Suppressor macrophage treated with lipopolysaccharide for 4 hours (primary cell): ENCODE measurements at regions not wholly inside any gene's neighbourhood (a gene's known extent, or its start where the extent isn't known, plus 50 kb on each side); places are given as distances from the start of the nearest gene placed in this dataset.
A peak's percentile ranks its signal among the peaks of the same experiment; 100 is the strongest.
"Not testable (repeated sequence)": the region's sequence is repeated elsewhere in the genome, so short reads cannot be mapped to it uniquely, and the experiment has no call there.

Experiments used
- DNase-seq: peaks from one replicate; pipeline ENCODE4 v3.0.0-alpha.2; 2020

DNA sequence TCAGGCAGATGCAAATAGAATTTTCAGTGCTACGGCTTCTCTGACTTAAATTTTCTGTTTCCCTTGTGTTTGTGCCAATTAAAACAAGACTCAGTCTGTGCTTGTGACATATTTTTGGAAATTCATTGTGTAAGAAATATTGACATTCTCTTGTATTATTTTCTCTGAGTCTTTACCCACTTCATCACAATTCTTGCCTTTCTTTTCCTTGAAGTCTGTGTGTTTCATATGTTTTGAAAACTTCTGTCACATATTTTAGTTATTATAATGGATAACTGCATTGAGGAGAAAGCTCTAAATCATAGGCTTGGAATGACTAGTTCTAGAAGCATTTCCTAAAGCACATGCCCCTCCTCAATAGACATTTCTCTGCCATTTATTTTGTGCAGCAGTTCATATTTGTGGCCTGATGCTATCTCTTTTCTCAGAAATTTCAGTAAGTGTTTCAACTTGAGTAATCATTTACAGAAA, 206.6 kb downstream of the PALM2AKAP2 start:
- DNase-seq = no peak

DNA sequence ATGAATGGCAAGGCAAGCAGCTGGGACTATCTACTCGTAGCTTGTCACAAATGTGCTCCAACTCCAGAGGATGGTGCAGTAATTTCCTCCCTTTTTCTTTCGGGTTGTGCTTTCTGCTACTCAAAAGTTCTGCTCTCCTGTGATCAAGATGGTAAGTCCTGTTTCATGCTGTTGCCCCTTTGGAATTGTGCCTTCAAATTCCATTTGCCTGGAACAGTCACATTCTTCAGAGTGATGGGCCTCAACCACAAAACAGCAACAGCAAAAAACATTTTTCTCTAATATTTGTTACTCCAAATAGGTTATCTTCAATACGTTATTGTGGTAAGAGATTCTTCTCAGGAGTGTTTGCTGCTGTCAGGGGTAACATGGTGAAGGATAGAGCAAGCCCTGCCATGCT, 209.3 kb downstream of the PALM2AKAP2 start:
- no peak for DNase-seq

DNA sequence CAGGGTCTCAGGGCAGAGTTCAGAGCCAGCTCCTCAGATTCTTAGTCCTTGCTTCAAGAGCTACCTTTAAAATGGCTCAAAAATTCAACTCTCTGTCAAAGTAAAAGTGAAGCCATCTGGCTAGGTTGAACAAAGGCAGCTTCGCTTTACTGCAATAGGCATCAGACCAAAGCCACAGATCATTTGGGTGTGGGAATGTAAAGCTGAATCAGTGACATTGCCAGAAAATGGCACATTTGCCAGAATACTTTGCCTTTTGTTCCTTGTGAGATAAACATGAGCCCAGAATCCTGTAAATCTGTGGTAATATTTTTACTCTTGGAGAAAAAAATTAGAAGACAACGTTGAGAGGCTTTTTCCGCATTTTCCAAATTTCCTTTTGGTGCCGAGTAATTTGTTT, 210.5 kb downstream of the PALM2AKAP2 start:
- DNase-seq = no peak

DNA sequence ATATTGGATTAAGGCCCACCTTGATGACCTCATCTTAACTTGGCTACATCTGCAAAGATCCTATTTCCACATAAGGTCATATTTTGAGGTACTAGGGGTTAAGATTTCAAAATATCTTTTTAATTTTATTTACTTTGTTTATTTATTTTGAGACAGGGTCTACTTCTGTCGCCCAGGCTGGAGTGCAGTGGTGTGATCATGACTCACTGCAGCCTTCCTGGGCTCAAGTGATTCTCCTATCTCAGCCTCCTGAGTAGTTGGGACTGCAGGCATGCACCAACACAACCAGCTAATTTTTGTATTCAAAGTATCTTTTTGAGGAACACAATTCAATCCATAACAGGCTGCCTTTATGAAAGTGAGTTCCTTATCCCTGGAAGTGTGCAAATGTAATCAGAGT, 212.3 kb downstream of the PALM2AKAP2 start:
- no peak for DNase-seq

DNA sequence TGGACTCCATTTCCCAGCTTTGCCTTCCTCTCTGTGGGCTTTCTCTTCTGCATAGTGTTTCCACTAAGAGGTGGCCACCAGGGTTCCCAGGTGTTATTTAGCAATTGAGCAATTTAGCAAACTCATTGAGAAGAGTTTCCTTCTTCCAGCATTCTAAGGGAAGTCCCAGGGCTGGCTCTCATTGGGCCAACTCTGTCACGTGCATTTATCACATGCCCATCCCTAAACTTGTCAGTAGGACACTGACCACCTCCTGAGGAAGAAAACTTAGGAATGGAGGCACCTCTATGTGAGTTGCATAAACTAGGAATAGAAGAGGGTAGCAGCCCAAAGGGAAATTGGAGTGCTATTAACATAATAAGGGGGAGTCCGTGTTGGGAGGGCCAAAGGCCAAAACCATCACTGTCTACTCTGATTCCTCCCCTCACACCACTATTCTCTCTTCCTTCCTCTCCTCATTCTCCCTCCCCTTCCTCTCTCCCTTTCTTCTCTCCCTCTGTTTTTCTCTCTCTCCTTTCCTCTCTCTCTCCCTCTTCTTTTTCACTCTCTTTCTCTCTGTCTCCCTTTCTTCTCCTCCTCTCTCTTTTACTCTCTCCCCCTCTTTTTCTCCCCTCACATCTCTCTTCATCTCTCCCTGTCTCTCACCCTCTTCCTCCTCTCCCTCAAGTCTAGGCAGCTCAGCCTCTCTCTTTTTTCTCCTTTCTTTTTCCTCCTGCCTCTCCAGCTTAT, 213.4 kb downstream of the PALM2AKAP2 start:
- no peak for DNase-seq

DNA sequence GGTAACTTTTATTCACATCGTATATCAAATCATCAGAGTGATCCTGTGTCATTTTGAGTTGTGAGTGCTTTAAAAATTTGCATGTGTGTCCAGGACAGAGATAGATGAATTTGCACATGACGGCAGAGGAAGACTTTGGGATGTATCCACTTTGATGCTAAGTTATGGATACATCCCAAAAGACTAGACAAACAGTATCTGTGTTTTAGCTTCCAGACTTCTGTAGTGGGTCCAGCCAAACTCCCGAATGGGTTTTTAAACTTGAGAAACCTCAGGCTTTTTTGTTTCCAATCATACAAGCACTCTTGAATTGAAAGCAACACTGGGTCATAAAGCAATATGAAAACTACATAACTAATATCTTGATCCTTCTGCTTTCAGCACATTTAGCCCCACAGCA, 213.8 kb downstream of the C9orf152 start:
- DNase-seq = no peak

DNA sequence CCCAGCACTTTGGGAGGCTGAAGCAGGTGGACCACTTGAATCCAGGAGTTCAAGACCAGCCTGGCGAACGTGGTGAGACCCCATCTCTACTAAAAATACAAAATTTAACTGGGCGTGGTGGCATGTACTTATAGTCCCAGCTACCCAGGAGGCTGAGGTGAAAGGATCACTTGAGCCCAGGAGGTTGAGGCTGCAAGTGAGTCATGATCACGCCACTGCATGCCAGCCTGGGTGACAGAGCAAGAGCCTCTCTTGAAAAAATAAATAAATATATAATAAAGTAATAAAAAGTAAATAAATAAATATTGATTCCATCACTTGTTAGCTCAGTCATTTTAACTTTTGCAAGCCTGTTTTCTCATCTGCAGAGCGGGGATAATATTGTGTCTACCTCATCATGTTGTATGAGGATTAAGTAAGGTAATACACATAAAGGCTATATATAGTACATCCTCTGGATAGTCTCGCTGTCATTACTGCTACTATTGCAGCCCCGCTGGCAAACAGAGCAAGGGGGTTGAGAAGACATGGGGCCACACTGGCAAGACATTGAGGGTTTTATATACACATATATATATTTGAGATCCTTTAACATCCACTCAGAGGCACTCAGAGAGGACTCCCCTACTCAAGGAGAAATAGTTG, 210.9 kb downstream of the C9orf152 start:
- DNase-seq = no peak

DNA sequence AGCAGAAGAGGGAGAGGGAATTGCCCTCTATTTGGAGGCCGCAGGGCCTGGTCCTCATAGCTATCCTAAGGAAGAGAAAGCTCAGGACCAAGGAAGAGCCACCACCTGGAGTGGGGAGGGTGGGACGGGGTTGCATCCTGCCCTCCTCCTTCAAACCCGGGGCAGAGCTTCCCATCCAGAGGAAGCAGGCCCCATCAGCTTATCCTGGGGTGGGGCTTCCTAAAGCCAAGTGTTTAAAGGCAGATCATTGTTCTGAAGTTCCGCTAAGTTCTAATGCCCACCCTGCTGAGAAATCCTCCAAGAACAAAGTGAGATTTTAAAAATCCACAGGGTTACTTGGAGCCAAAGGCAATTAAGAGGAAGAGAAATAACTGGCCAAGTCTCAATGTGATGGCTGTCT, 210.3 kb downstream of the C9orf152 start:
- DNase-seq = no peak

DNA sequence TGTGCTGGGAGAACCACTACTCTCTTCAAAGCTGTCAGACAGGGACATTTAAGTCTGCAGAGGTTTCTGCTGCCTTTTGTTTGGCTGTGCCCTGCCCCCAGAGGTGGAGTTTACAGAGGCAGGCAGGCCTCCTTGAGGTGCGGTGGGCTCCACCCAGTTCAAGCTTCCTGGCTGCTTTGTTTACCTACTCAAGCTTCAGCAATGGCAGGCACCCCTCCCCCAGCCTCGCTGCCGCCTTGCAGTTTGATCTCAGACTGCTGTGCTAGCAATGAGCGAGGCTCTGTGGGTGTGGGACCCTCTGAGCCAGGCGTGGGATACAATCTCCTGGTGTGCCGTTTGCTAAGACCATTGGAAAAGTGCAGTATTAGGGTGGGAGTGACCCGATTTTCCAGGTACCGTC, 202.4 kb downstream of the C9orf152 start:
- not testable (repeated sequence) for DNase-seq

DNA sequence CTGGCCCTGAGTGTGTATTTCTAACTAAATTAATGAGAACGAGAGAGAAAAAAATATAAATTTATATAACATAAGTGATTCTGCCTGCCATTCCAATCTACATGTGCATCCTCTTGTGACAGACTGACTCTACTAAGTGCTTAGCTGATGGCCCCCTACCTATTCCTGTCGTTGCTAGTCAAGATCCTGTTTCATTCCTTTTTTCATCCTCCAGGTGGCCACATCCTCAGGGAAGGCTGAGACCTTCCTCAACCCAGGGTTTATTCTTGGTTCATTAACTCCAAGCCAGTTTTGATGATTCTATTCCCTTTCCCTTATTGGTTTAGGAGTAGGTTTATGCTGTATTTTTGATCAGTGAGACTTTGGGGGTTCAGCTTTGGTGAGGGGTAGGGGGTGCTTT, 201.3 kb downstream of the C9orf152 start:
- DNase-seq = no peak

DNA sequence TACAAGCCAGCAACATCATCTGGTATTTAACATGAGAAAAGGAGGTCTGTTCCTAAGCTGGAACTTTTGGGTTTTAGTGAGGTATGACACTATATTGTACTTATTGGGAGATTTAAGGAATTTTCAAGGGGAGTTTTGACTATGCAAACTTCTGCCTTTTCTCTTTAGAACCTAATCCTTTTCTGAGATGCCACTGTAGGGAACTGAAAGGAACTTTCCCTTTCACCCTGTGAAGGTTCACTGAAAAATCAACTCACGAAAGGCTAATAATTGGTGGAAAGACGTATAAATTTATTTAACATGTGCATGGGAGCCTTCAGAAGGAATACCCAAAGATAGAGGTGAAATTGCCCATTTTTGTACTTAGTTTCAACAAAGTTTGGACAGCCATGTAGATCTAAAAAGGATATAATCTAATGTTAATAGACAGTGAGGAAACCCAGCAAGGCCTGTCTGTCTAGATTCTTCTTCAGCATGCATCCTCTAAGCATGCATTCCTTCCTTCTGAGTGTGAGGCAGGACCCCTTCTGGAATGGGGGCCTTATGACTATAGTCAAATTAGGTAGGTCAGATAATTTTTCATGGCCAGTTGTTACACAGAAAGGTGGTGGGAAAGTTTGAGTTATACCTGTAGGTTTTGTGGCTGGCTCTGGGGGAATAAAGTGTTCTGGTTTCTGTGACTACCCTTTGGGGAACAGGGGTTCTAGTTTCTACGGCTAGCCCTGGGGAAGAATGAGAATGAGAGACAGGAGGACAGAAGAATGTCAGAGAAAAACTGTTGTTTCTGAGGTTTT, 200.3 kb downstream of the C9orf152 start:
- no peak for DNase-seq

DNA sequence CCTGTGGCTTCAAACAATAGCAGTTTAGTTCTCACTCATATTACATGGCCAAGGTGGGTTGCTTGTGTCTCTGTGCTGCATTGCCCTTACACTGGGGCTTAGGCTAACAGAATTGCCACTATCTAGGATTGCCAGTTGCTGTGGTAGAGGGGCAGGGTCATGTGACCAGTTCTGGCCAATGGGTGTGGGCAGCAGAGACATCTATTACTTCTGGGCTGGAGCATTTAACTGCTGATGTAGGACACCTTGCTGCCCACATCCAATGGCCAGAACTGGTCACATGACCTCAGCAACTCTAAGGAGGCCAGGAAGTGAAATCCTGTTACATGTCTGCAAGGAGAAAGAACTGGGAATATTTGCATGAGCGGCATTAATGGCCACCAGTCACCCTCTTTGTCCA, 199.3 kb downstream of the C9orf152 start:
- DNase-seq = no peak

DNA sequence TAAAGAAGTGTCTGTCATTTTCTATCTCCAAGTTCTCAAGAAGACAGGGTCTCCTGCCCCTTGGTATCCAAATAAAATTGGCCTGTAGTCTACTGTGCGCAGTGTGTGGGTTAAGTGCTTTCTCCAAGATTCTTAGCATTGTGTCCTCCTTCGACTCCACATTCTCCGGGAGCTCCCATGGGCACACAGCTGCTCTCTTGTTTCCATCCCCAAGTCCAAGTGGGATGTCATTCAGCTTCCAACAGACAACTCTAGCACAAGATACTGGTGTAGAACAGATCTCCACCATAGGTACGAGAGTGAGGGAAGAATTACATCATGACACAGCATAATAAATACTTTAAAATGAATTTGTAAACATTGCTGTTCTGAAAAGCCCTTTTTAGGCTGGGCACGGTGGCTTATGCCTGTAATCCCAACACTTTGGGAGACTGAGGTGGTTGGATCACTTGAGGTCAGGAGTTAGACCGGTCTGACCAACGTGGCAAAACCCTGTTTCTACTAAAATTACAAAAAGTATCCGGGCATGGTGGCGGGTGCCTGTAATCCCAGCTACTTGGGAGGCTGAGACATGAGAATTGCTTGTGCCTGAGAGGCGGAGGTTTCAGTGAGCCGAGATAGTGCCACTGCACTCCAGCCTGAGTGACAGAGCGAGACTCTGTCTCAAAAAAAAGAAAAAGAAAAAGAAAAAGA, 196.2 kb downstream of the C9orf152 start:
- DNase-seq = no peak

DNA sequence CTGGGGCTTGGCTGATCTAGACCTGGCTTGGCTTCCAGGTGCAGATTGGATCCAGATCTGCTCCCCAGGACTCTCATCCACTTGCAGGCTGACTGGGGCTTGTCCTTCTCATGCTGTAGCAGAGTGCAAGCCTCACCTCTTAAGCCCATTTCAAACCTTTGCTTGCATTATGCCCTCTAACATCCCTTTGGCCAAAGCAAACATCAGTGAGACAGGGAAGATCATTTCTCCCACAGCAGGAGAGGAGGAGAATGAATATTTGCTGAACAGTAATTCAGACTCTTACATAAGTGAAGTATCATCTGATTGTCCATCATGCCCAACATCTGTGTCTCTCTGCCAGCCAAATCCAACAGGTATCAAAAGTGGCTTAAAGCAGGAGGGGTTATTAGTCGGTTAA, 194.9 kb downstream of the C9orf152 start:
- DNase-seq = no peak

DNA sequence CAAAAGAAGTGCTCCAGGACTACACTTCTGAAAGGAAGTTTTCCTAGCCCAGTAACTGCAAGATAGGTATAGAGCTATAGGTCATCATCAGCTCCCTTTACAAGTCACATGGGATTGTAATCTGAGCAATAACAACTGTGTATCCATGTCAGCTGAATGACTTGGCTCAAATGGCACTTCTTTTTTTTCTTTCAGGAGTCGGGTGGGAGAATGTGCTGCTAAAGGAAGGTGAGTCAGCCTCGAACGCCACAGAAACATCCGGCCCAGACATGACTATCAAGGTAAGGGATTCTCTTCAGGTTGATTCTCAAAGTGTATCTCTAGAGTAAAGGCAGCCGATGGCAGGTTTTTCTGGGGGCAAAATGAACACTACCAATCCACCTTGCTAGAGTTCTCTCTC, 192.2 kb downstream of the C9orf152 start:
- no peak for DNase-seq

DNA sequence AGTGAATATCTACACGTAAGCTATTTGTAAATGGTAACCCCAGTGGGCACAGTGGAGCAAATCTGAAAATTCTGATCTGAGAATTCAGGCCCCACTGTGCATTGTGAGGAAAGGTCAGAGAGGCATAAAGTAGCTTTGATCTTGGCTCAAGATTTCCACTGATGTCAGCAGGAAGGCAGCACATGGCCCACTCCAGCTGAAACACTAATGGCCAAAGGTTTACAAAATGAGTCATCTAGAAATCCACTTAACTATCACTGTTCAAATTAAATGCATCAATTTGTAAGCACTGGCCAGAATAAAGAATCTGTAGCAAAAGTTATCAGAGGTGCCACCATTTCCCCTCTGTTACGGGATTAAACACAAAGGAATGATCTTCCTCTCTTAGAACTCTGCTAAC, 191.6 kb downstream of the C9orf152 start:
- no peak for DNase-seq

DNA sequence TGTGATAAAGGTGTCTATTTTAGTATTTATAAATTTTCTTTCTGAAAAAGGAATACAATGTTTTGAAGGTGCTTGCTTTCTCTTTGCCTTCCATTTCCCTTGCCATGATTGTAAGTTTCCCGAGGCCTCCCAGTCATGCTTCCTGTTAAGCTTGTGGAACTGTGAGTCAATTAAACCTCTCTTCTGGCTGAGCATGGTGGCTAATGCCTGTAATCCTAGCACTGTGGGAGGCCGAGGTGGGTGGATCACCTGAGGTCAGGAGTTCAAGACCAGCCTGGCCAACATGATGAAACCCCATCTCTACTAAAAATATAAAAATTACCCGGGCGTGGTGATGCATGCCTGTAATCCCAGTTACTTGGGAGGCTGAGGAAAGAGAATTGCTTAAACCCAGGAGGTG, 187.7 kb downstream of the C9orf152 start:
- DNase-seq = peak; percentile 44

DNA sequence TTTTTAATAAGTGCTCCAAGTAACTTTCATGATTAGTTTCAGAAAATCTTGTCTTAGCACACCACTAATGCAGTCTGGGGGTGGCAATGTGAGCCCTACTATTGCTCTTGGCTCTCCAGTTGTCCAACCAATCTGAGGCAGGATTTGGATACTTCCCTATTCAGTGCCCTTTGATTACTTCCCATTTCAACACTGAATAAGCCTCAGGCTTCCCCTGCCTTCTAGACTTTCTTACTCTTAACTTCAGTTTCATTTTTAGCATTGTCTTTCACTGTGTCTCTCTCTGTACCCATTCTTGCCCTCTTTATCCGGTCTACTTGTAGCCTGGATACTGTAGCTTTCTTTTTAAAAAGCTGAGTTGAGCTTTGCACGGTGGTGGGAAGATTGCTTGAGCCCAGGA, 186.1 kb downstream of the C9orf152 start:
- DNase-seq = peak; percentile 92

DNA sequence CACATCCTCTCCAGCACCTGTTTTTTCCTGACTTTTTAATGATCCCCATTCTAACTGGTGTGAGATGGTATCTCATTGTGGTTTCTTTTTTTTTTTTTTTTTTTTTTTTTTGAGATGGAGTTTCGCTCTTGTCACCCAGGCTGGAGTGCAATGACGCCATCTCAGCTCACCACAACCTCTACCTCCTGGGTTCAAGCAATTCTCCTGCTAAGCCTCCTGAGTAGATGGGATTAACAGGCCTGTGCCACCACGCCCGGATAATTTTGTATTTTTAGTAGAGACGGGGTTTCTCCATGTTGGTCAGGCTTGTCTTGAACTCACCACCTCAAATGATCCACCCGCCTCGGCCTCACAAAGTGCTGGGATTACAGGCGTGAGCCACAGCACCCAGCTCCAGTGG, 184.7 kb downstream of the C9orf152 start:
- not testable (repeated sequence) for DNase-seq

DNA sequence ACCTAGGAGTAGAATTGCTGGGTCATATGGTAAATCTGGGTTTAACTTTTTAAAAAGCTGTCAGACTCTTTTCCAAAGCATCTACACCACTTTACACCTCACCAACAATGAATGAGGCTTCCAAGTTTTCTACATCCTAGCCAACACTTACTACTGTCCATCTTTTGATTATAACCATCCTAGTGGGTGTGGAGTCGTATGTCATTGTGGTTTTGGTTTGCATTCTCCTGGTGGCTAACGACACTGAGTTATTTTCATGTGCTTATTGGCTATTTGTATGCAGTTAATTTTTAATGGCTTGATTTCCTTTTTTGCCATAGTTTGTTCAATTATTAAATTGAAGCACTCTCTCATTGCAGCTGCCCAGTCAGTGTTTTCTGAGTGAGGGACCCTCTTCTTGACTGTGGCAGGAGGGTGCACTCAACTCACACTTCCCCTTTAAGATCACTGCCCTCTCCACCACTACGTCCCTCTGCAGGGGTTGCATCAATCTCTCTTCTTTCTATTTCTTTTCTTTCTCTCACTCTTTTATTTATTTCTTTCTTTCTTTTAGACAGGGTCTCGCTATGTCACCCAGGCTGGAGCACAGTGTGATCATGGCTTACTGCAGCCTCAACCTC, 182.3 kb downstream of the C9orf152 start:
- no peak for DNase-seq

DNA sequence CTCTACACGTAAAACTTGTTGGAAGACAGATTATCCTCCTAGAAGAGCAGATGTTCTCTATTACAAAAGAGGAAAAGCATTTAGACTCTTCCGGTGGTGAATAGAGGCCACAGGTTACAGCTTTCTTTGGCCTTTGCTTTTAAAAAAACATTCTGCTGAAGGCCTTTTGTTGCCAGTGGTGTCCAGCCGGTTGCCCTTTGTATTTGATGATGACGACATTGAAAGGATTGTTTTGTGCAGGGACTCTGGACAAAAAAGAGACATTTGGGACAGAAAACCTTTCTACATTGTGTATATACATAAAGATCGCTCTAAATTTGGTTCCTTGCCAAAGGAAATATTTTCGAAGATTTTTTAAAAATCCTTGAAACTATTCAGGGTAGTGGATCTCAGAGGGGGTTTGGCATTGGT, 180.3 kb downstream of the C9orf152 start:
- no peak for DNase-seq

DNA sequence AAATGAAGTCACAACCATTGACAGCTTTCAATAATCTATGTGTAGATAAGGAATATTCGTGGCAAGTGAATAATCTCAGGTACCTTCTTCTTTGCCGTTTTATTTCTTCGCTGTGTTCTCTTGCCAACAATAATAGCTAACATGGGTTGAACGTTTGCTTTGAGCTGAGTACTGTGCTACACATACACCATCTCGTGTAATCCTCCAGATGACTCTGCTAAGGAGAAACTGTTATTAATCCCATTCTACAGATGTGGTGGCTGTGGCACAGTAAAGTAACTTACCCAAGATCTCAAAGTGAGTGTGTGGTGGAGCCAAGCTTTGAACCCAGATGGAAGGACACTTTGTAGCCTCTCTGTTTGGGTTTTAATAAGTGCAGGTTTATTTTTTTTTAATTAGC, 179.7 kb downstream of the C9orf152 start:
- no peak for DNase-seq

DNA sequence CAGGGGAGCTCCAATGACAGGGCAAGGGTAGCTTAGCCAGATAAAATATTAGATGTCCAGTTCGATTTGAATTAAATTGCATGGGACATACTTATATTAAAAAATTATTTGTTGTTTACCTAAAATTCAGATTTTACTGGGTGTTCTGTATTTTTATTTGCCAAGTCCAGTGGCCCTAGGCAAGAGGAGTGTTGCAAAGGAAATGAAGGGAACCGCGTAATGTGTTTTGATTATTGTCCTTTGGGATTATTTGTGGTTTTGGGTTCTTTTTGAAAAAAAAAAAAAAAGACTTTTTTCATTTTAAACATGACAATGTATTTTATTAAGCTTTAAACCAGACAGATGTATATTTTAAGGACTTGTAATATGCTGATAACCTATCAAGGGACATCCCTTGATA, 179.3 kb downstream of the C9orf152 start:
- no peak for DNase-seq
